ENCODE measurements at regions not wholly inside any gene's neighbourhood (a gene's known extent, or its start where the extent isn't known, plus 50 kb on each side); places are given as distances from the start of the nearest gene placed in this dataset.

- Mint-ChIP-seq H3K4me1 (ENCODE audit: low read depth, unreplicated experiment) (no peaks in the 10 kb centered on the region), H3K4me3 (ENCODE audit: unreplicated experiment) (no peak overlapping the region), H3K27ac (ENCODE audit: unreplicated experiment) (no peak overlapping the region), H3K36me3 (ENCODE audit: unreplicated experiment) (no peaks in the 10 kb centered on the region), H3K27me3 (ENCODE audit: unreplicated experiment) (no peaks in the 10 kb centered on the region), H3K9me3 (ENCODE audit: unreplicated experiment) (no peaks in the 10 kb centered on the region)
- no peak for DNase-seq
- TF ChIP-seq, protein P1, sequence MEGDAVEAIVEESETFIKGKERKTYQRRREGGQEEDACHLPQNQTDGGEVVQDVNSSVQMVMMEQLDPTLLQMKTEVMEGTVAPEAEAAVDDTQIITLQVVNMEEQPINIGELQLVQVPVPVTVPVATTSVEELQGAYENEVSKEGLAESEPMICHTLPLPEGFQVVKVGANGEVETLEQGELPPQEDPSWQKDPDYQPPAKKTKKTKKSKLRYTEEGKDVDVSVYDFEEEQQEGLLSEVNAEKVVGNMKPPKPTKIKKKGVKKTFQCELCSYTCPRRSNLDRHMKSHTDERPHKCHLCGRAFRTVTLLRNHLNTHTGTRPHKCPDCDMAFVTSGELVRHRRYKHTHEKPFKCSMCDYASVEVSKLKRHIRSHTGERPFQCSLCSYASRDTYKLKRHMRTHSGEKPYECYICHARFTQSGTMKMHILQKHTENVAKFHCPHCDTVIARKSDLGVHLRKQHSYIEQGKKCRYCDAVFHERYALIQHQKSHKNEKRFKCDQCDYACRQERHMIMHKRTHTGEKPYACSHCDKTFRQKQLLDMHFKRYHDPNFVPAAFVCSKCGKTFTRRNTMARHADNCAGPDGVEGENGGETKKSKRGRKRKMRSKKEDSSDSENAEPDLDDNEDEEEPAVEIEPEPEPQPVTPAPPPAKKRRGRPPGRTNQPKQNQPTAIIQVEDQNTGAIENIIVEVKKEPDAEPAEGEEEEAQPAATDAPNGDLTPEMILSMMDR (IDR thresholded peaks at IDR 0.05; ENCODE audit: partially characterized antibody, unreplicated experiment): no peak
Observed at GRCh38 chr17:53891726-53892125, 69.0 kb downstream of the KIF2B start.

- Mint-ChIP-seq H3K9me3 (ENCODE audit: unreplicated experiment) (no peaks in the 10 kb centered on the region), H3K27me3 (ENCODE audit: unreplicated experiment) (no peaks in the 10 kb centered on the region), H3K27ac (ENCODE audit: unreplicated experiment) (no peak overlapping the region), H3K36me3 (ENCODE audit: unreplicated experiment) (no peaks in the 10 kb centered on the region), H3K4me1 (ENCODE audit: low read depth, unreplicated experiment) (no peaks in the 10 kb centered on the region), H3K4me3 (ENCODE audit: unreplicated experiment) (no peak overlapping the region)
- TF ChIP-seq, protein P1 (IDR thresholded peaks at IDR 0.05; ENCODE audit: partially characterized antibody, unreplicated experiment): no peak
- no peak for DNase-seq
Observed at GRCh38 chr17:53892222-53892621, 69.5 kb downstream of the KIF2B start.

GRCh38 chr17:53894591-53894990, 71.9 kb downstream of the KIF2B start:
- H3K9me3 Mint-ChIP-seq (ENCODE audit: unreplicated experiment): no peaks in the 10 kb centered on the region
- H3K4me1 Mint-ChIP-seq (ENCODE audit: low read depth, unreplicated experiment): no peaks in the 10 kb centered on the region
- no peaks in the 10 kb centered on the region for H3K27me3 Mint-ChIP-seq (ENCODE audit: unreplicated experiment)
- no peak overlapping the region for H3K4me3 Mint-ChIP-seq (ENCODE audit: unreplicated experiment)
- DNase-seq: no peak
- H3K36me3 Mint-ChIP-seq (ENCODE audit: unreplicated experiment): no peaks in the 10 kb centered on the region
- H3K27ac Mint-ChIP-seq (ENCODE audit: unreplicated experiment): no peak overlapping the region
- TF ChIP-seq, protein P1 (IDR thresholded peaks at IDR 0.05; ENCODE audit: partially characterized antibody, unreplicated experiment): no peak

DNA sequence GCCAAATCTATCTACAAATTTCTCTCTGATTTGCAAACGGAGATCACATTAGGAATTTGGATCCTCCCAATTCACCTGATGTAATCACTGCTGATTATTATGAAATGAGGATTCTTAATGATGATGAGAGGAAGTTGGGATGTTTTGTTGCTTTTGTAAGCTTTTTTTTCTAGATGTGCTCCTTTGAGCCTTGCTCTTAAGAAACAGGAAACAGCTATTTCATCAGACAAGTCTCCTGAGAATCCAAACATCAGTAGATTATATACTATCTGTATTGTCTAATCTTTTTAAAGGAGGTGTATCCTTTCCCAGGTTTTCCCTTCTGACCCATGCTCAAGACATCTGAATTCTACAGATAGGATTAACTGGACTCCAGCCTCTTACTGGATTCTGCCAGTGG, 73.3 kb downstream of the KIF2B start:
- H3K27ac Mint-ChIP-seq (ENCODE audit: unreplicated experiment): no peak overlapping the region

GRCh38 chr17:53900951-53901350, 78.2 kb downstream of the KIF2B start:
- no peak overlapping the region for H3K4me3 Mint-ChIP-seq (ENCODE audit: unreplicated experiment)

More for the DNA sequence above, 73.3 kb downstream of the KIF2B start:
- no peaks in the 10 kb centered on the region for H3K27me3 Mint-ChIP-seq (ENCODE audit: unreplicated experiment)
- TF ChIP-seq, protein P1 (IDR thresholded peaks at IDR 0.05; ENCODE audit: partially characterized antibody, unreplicated experiment): no peak
- no peaks in the 10 kb centered on the region for H3K36me3 Mint-ChIP-seq (ENCODE audit: unreplicated experiment)
- no peak for DNase-seq
- H3K4me3 Mint-ChIP-seq (ENCODE audit: unreplicated experiment): no peak overlapping the region
- H3K9me3 Mint-ChIP-seq (ENCODE audit: unreplicated experiment): no peaks in the 10 kb centered on the region
- H3K4me1 Mint-ChIP-seq (ENCODE audit: low read depth, unreplicated experiment): no peaks in the 10 kb centered on the region

More at GRCh38 chr17:53900951-53901350, 78.2 kb downstream of the KIF2B start:
- Mint-ChIP-seq H3K36me3 (ENCODE audit: unreplicated experiment) (no peaks in the 10 kb centered on the region), H3K27me3 (ENCODE audit: unreplicated experiment) (no peaks in the 10 kb centered on the region), H3K9me3 (ENCODE audit: unreplicated experiment) (no peaks in the 10 kb centered on the region), H3K27ac (ENCODE audit: unreplicated experiment) (no peak overlapping the region), H3K4me1 (ENCODE audit: low read depth, unreplicated experiment) (no peaks in the 10 kb centered on the region)
- DNase-seq: no peak
- TF ChIP-seq, protein P1 (IDR thresholded peaks at IDR 0.05; ENCODE audit: partially characterized antibody, unreplicated experiment): no peak
